NT2/D1 (cell line): ENCODE measurements at regions not wholly inside any gene's neighbourhood (a gene's known extent, or its start where the extent isn't known, plus 50 kb on each side); places are given as distances from the start of the nearest gene placed in this dataset.
A peak's percentile ranks its signal among the peaks of the same experiment; 100 is the strongest.
"Not testable (repeated sequence)": the region's sequence is repeated elsewhere in the genome, so short reads cannot be mapped to it uniquely, and the experiment has no call there.

Experiments
- DNase-seq: peaks from one replicate; pipeline ENCODE4 v3.0.0-alpha.2; 2011; ENCODE audit warnings: low read depth, low spot score
- H3K27me3 ChIP-seq: 2 replicates; pipeline ENCODE4 v1.6.0; 2011; ENCODE audit warnings: mild to moderate bottlenecking; ENCODE audit not compliant: insufficient read length, insufficient read depth
- H3K36me3 ChIP-seq: 2 replicates; pipeline ENCODE4 v1.6.1; 2011; ENCODE audit warnings: mild to moderate bottlenecking, low read length, mixed read lengths; ENCODE audit not compliant: insufficient read depth, insufficient read length
- H3K4me1 ChIP-seq: 2 replicates; pipeline ENCODE4 v1.5.1; 2011; ENCODE audit not compliant: insufficient read depth, insufficient read length
- H3K4me3 ChIP-seq: 2 replicates; pipeline ENCODE4 v1.5.1; 2011; ENCODE audit warnings: low read depth; ENCODE audit not compliant: insufficient read length
- H3K9ac ChIP-seq: 2 replicates; pipeline ENCODE4 v1.6.0; 2011; ENCODE audit warnings: low read depth; ENCODE audit not compliant: insufficient read length
- H3K9me3 ChIP-seq: 2 replicates; pipeline ENCODE4 v1.5.1; 2011; ENCODE audit warnings: mild to moderate bottlenecking, low read length; ENCODE audit not compliant: insufficient read depth
- SUZ12 ChIP-seq: IDR thresholded peaks from 2 replicates; pipeline ENCODE4 v1.6.1; 2011; ENCODE audit not compliant: insufficient read length, insufficient read depth; ENCODE audit errors: extremely low read depth
- YY1 ChIP-seq: IDR thresholded peaks from 2 replicates; pipeline ENCODE4 v1.6.1; 2011; ENCODE audit not compliant: insufficient read length, insufficient read depth
- ZNF274 ChIP-seq: IDR thresholded peaks from 2 replicates; pipeline ENCODE4 v1.6.1; 2011; ENCODE audit warnings: mild to moderate bottlenecking, low read depth, low read length

GRCh38 chr4:45294464-45294863 is 568.1 kb upstream of the GNPDA2 start:
- TF ChIP-seq YY1 (no peak), ZNF274 (no peak), SUZ12 (no peak)
- Histone ChIP-seq H3K4me3 (no peak overlapping the region), H3K36me3 (no peaks in the 10 kb centered on the region), H3K27me3 (no peaks in the 10 kb centered on the region), H3K4me1 (no peaks in the 10 kb centered on the region), H3K9ac (no peak overlapping the region), H3K9me3 (no peaks in the 10 kb centered on the region)
- no peak for DNase-seq

- Histone ChIP-seq H3K4me1 (no peaks in the 10 kb centered on the region), H3K27me3 (no peaks in the 10 kb centered on the region), H3K4me3 (no peak overlapping the region), H3K9ac (no peak overlapping the region), H3K36me3 (no peaks in the 10 kb centered on the region), H3K9me3 (no peaks in the 10 kb centered on the region)
- TF ChIP-seq SUZ12 (no peak), ZNF274 (no peak), YY1 (no peak)
- no peak for DNase-seq
Measured at GRCh38 chr4:45293335-45293734, 567.0 kb upstream of the GNPDA2 start.

DNA sequence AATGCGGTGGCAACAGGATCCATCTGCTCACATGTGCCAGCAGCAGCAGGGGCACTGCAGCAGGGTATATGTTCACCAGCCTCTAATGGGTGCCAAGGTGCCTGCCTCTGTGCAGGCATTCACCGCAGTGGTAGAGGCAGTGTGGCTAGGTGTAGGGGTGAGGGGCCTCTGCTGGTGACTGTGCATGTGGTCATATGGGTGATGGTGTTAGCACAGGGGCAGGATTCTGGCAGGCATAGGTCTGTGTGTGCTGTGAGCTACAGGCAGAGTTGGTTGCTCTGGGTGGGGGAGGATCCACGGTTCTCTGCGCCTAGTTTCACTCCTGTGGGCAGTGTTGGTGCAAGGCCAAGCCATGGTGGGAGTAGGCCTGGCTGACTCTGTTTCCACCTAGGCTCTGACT is 566.5 kb upstream of the GNPDA2 start:
- no peaks in the 10 kb centered on the region for H3K4me1 ChIP-seq
- H3K9ac ChIP-seq, result no peak overlapping the region
- TF ChIP-seq YY1 (no peak), SUZ12 (no peak), ZNF274 (no peak)
- no peaks in the 10 kb centered on the region for H3K9me3 ChIP-seq
- no peaks in the 10 kb centered on the region for H3K27me3 ChIP-seq
- no peak overlapping the region for H3K4me3 ChIP-seq
- no peak for DNase-seq
- H3K36me3 ChIP-seq, result no peaks in the 10 kb centered on the region

GRCh38 chr4:45284400-45285085 is 558.2 kb upstream of the GNPDA2 start:
- Histone ChIP-seq H3K27me3 (no peaks in the 10 kb centered on the region), H3K9ac (no peak overlapping the region), H3K36me3 (no peaks in the 10 kb centered on the region), H3K4me1 (no peaks in the 10 kb centered on the region), H3K4me3 (no peak overlapping the region), H3K9me3 (no peaks in the 10 kb centered on the region)
- no peak for DNase-seq
- TF ChIP-seq YY1, result no peak
- no peak for TF ChIP-seq SUZ12
- no peak for TF ChIP-seq ZNF274

- no peak for DNase-seq
- H3K4me3 ChIP-seq, result no peak overlapping the region
- H3K9ac ChIP-seq, result no peak overlapping the region
- TF ChIP-seq SUZ12 (no peak), ZNF274 (no peak), YY1 (no peak)
- no peaks in the 10 kb centered on the region for H3K9me3 ChIP-seq
- H3K27me3 ChIP-seq, result no peaks in the 10 kb centered on the region
- no peaks in the 10 kb centered on the region for H3K4me1 ChIP-seq
- H3K36me3 ChIP-seq, result no peaks in the 10 kb centered on the region
Measured at GRCh38 chr4:45283352-45283751, 557.0 kb upstream of the GNPDA2 start.

DNA sequence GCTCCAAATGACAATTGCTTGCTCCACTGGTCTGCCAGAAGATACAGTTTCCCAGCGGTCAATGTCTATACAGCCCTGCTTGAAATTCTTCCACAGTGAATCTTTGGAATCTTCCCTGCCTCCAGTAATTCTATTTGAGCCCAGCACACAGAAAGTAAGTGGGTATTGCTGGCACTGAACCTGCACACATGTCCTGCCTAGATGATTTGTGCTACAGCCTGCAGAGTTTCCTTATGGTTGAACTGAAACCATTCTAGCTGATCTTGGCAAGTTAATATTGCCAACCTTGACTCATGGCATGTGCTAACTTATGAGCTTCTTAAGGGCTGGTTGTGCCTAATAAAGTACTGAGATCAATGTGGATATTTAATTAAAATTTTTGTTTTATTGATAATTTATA is 553.8 kb upstream of the GNPDA2 start:
- no peaks in the 10 kb centered on the region for H3K4me1 ChIP-seq
- TF ChIP-seq YY1, result no peak
- no peak for TF ChIP-seq SUZ12
- TF ChIP-seq ZNF274, result no peak
- H3K4me3 ChIP-seq, result no peak overlapping the region
- H3K9ac ChIP-seq, result no peak overlapping the region
- no peaks in the 10 kb centered on the region for H3K27me3 ChIP-seq
- H3K36me3 ChIP-seq, result no peaks in the 10 kb centered on the region
- no peak for DNase-seq
- no peaks in the 10 kb centered on the region for H3K9me3 ChIP-seq

DNA sequence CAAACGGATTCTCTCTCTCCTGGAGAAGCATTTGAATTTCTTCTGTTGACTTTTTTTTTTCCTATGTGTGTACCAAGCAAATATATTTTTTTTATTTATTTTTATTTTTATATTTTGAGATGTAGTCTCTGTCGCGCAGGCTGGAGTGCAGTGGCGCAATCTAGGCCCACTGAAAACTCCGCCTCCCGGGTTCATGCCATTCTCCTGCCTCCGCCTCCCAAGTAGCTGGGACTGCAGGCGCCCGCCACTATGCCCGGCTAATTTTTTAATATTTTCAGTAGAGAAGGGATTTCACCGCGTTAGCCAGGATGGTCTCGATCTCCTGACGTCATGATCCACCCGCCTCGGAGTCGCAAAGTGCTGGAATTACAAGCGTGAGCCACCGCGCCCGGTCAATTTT is 549.5 kb upstream of the GNPDA2 start:
- no peak for DNase-seq
- H3K4me3 ChIP-seq, result no peak overlapping the region
- H3K27me3 ChIP-seq, result no peaks in the 10 kb centered on the region
- TF ChIP-seq ZNF274, result no peak
- TF ChIP-seq SUZ12, result no peak
- TF ChIP-seq YY1, result no peak
- no peaks in the 10 kb centered on the region for H3K36me3 ChIP-seq
- no peaks in the 10 kb centered on the region for H3K9me3 ChIP-seq
- H3K4me1 ChIP-seq, result no peaks in the 10 kb centered on the region
- no peak overlapping the region for H3K9ac ChIP-seq

- H3K4me3 ChIP-seq, H3K27me3 ChIP-seq, H3K4me1 ChIP-seq, H3K36me3 ChIP-seq, H3K9ac ChIP-seq: not testable (repeated sequence)
- H3K9me3 ChIP-seq, result peaks cover 11% of the 10 kb centered on the region; the same call in 1 of the 2 replicates
- DNase-seq, result peak; percentile 5
Measured at GRCh38 chr4:45248106-45248505, 521.8 kb upstream of the GNPDA2 start.
